GM12892 (cell line): ENCODE measurements at regions not wholly inside any gene's neighbourhood (a gene's known extent, or its start where the extent isn't known, plus 50 kb on each side); places are given as distances from the start of the nearest gene placed in this dataset.

Source experiments
- POLR2A ChIP-seq: IDR thresholded peaks from 2 replicates; pipeline ENCODE4 v1.6.1; 2011; ENCODE audit warnings: low read depth, low read length, control low read depth
- POLR2AphosphoS5 ChIP-seq: IDR thresholded peaks from 2 replicates; pipeline ENCODE4 v1.6.1; 2011; ENCODE audit warnings: low read depth, low read length, control low read depth
- TAF1 ChIP-seq: IDR thresholded peaks from 2 replicates; pipeline ENCODE4 v1.6.1; 2011; ENCODE audit warnings: low read depth, mild to moderate bottlenecking, control low read depth, low read length, borderline replicate concordance

- TF ChIP-seq TAF1 (no peak), POLR2A (no peak), POLR2AphosphoS5 (no peak)
Observed at GRCh38 chr10:78330884-78331283, 297.2 kb downstream of the RPS24 start.
